Suppressor macrophage treated with lipopolysaccharide for 1 hour (primary cell): ENCODE measurements at regions not wholly inside any gene's neighbourhood (a gene's known extent, or its start where the extent isn't known, plus 50 kb on each side); places are given as distances from the start of the nearest gene placed in this dataset.
"Not testable (repeated sequence)": the region's sequence is repeated elsewhere in the genome, so short reads cannot be mapped to it uniquely, and the experiment has no call there.

ENCODE experiments used
- DNase-seq, 3 donors: peaks; one replicate each; pipeline ENCODE4 v3.0.0-alpha.2; 2020 to 2022

- DNase-seq: no peak
Measured at GRCh38 chr10:36026081-36026480, 384.0 kb upstream of the FZD8 start.

GRCh38 chr10:36023939-36024338, 381.8 kb upstream of the FZD8 start:
- no peak for DNase-seq

- no peak for DNase-seq
Measured at GRCh38 chr10:36021096-36021495, 379.0 kb upstream of the FZD8 start.

GRCh38 chr10:36019749-36020148, 377.7 kb upstream of the FZD8 start:
- DNase-seq: no peak

GRCh38 chr10:36018996-36019395, 376.9 kb upstream of the FZD8 start:
- no peak for DNase-seq

- no peak for DNase-seq
Measured at GRCh38 chr10:36017137-36017536, 375.0 kb upstream of the FZD8 start.

DNA sequence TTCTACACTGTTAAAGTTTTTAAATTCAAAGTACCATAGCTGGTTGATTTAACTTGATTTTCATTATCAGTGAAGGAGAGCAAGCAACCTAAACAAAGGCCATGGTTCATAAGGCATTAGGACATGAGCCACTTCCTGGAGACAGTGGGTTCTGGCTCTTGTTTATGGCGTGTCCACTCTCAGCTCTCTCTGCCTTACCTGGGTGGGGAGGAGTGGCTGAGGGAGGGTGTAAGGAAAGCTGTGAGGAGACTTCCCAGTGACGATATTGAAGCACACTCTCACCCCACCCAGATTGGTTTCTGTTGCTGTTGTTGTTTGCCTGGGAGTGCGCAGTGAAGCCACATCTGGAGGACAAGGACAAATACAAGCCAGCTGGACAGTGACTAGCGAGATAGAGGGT, 365.3 kb upstream of the FZD8 start:
- no peak for DNase-seq

DNA sequence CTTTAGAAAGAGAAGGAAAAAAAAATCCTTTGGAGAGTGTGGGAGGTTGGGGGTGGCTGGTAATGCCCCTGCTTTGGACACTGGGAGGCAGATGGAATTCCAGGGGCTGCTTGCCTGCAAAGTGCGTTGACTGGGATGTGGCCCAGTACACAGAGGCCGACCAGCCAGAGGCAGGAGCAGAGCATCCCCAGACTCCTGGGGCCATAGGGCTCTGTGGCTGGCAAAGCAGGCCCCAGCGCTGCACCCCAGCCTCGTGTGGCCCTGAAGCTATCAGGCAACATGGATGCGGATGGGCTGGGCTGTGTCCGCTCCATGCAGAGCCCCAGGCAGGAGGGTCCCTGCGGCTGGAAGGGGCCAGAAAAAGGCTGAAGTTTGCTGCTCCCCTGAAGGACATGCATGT, 361.6 kb upstream of the FZD8 start:
- DNase-seq: no peak

DNA sequence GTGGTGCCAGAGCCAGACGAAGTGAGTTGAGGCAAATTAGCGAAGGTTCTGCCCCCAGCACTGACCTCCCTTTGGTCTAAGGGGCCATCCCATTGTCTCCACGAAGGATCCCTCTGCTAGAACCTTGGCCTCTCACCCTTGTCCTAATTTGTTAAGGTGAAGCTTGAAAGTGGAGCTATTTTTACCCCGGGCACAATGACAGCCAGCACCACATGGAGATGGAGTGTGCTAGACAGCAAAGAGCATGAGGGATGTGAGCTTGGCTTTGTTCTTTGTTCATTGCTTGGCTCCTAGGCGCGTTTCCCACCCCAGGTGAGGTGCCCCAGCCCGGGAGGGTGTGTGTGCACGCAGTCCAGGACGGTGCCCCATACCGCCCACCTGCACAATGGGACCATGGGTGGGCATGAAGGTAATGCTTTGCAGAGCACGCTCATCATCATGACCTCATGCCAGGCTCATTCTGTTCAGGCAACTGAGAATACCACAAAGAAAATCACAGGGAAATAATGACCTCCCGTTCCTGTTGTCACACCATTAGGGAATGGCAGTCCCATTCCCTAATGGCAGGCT, 361.0 kb upstream of the FZD8 start:
- DNase-seq: no peak

DNA sequence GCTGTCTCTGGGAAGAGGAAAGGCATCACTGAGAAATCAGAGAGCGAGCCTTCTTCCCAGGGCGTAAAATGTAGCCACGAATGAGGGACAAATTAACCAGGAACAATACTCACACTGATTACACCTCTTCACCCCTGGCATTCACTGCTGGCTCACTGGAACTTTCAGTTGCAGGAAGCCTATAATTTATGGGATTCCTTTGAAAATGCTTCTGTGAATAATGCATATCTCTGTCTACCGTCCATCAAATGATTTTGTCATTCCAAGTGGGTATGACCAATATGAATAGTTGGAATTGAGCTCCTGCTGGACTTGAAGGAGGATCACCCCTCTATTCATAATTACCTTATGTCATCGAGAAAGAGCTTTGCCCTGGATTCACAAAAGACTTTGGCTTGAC, 360.3 kb upstream of the FZD8 start:
- no peak for DNase-seq

- not testable (repeated sequence) for DNase-seq
Measured at GRCh38 chr10:36000754-36001153, 358.7 kb upstream of the FZD8 start.

DNA sequence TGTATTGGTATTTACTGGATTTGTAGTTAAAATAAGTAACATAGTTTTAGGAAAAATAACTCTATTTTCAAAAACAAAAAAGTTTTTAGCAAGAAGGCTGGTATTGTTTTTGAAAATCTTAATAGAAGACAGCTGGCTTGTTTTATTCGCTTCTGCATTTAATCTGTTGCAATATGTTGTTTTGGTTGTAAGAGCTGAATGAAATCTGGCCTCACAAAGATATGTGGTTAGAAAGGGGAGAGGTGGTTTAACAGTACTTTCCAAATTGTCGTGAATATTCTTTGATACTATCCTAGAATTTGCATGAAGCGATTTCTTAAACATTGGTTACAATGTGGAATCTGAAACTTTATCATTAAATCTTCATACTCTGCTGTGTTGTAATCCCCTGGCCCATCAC, 355.9 kb upstream of the FZD8 start:
- no peak for DNase-seq

DNA sequence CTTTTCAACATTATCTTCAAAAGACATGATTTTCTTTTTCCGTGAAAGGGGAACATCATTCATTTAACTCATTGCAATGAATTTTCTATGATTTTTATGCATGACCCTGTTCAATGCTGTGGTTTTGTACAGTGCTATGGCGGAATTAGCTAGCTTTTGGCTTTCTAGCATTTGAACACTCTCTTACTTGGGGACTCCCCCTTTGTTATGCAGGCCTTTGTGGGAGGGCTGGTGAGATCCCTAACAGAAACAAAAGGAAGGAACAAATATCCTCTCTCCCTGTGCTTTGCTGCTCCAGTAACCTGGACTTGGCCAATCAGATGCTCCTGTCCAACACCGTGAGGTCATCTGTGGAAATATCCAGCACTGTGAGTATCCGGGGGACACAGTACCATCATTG, 353.4 kb upstream of the FZD8 start:
- no peak for DNase-seq

GRCh38 chr10:35993591-35994515, 351.8 kb upstream of the FZD8 start:
- DNase-seq: no peak

GRCh38 chr10:35992107-35992506, 350.0 kb upstream of the FZD8 start:
- no peak for DNase-seq

DNA sequence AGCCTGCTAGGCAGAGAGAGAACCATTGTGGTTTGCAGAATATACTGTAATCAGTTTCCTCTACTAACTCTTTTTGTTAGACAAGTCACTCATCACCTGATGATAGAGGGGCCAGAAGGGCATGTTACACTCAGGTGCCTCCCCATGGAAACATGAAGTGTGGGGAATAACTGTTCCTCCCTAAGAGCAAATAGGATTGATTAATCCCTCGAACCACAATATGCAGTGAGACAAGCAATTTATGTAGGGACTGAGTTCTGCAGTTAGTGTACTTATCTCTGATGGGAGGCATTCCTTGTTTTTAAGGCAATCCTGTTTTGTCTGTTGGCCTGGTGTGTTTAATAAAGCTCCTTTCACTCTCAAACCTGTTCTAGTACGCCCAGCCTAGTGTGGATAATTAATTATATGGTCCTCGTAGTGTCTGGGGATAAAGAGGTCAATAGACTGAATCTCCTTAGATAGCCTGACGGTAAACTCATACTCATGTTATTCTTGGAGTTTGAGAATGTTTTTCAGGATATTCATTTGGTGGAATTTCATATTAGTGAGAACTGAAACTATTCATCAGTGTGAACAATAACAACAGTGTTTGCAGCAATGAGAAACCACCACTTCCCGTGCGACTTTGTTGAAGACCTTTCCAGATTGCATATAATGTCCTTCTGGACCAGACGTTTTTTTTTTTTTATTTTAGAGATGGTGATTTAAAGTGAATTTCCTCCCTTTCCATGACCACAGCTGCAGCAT, 344.8 kb upstream of the FZD8 start:
- no peak for DNase-seq

- DNase-seq: no peak
Measured at GRCh38 chr10:35979116-35979515, 337.0 kb upstream of the FZD8 start.

GRCh38 chr10:35973912-35974591, 332.0 kb upstream of the FZD8 start:
- DNase-seq: peak in 1 of 3 donors; percentile 15

GRCh38 chr10:35972275-35972674, 330.2 kb upstream of the FZD8 start:
- no peak for DNase-seq

GRCh38 chr10:35971397-35971796, 329.3 kb upstream of the FZD8 start:
- DNase-seq: no peak

DNA sequence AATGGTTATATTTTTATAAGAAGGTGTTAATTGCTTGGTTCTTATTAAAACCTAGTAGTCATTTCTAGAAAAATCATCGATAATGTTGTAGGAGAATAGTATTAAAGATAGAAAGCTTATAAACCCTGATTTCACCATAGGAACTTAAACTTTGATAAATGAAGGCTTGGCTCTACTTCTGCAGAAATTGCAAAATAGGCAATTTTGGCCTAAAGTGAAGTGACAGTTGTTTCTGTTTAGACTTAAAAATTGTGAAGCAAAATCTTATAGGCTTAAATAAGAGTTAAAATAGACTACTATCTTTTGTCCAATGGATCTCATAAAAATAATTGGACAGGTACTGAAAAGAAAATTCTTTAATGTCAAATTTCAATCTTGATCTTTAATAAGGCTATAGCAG, 321.6 kb upstream of the FZD8 start:
- no peak for DNase-seq

GRCh38 chr10:35961501-35961900, 319.4 kb upstream of the FZD8 start:
- no peak for DNase-seq

- no peak for DNase-seq
Measured at GRCh38 chr10:35959252-35959651, 317.2 kb upstream of the FZD8 start.
